ENCODE measurements at regions not wholly inside any gene's neighbourhood (a gene's known extent, or its start where the extent isn't known, plus 50 kb on each side); places are given as distances from the start of the nearest gene placed in this dataset.

GRCh38 chr3:15154326-15154725, 51.7 kb upstream of the CAPN7 start:
- Histone ChIP-seq H4K91ac (ENCODE audit: insufficient read depth, low read depth, low read length) (no peak overlapping the region), H3K4ac (ENCODE audit: low read depth, low read length) (no peak overlapping the region), H4K20me1 (ENCODE audit: insufficient read depth, low read length) (no peaks in the 10 kb centered on the region), H3K9me3 (ENCODE audit: control insufficient read depth, insufficient read depth, low read length) (no peaks in the 10 kb centered on the region), H3K18ac (ENCODE audit: low read depth, low read length) (no peak overlapping the region), H2AK5ac (ENCODE audit: low read depth, low read length) (no peak overlapping the region), H4K8ac (ENCODE audit: low read depth in 2 of 2, low read length in 2 of 2) (no peak overlapping the region), H3K56ac (ENCODE audit: extremely low read depth, insufficient read depth, low read length) (no peak overlapping the region), H2AK9ac (replicated peaks; ENCODE audit: low read depth, low read length, poor library complexity) (no peak overlapping the region), H3K9me1 (ENCODE audit: insufficient read depth, low read length) (no peaks in the 10 kb centered on the region), H2AFZ (replicated peaks; ENCODE audit: low read length, poor library complexity) (no peak overlapping the region), H4K5ac (ENCODE audit: low read depth, low read length) (no peak overlapping the region), H3K9ac (ENCODE audit: low read depth, low read length) (no peak overlapping the region), H3K79me1 (ENCODE audit: low read depth in 1 of 2, low read length in 2 of 2) (no peaks in the 10 kb centered on the region), H2BK120ac (ENCODE audit: low read depth, low read length) (no peak overlapping the region), H3K23ac (ENCODE audit: low read depth, low read length) (no peak overlapping the region), H3K4me3 (ENCODE audit: insufficient read depth, low read depth, low read length) (no peak overlapping the region), H2BK15ac (ENCODE audit: low read depth, low read length) (no peak overlapping the region), H3K4me2 (ENCODE audit: low read depth, low read length) (no peak overlapping the region), H2BK20ac (ENCODE audit: low read depth, low read length) (no peak overlapping the region), H3K4me1 (ENCODE audit: control insufficient read depth, insufficient read depth, low read length) (no peaks in the 10 kb centered on the region), H3K14ac (replicated peaks; ENCODE audit: low read depth, low read length) (no peak overlapping the region), H3K27me3 (ENCODE audit: control insufficient read depth, insufficient read depth, low read length) (peaks cover 13% of the 10 kb centered on the region), H3K36me3 (ENCODE audit: control insufficient read depth, insufficient read depth, low read length) (no peaks in the 10 kb centered on the region), H2BK5ac (ENCODE audit: low read depth, low read length, poor library complexity, severe bottlenecking) (no peak overlapping the region), H3K27ac (ENCODE audit: insufficient read depth, low read length) (no peak overlapping the region)
- intact Hi-C loops (cut with micrococcal nuclease) = no loop called here
- ATAC-seq (ENCODE audit: low read depth) (no peak), DNase-seq (no peak)
- WGBS, 2 experiments (ENCODE audit: extremely low coverage in 2 of 2, insufficient read length in 1 of 2) = no CpG with 5 or more reads among the region's 2 CpGs
- no TSS peak for BruUV-seq (replicated peaks)
- POLR2A ChIA-PET (ENCODE audit: unreplicated experiment) = no interaction called here
- no peak for TF ChIP-seq CHD1 (IDR thresholded peaks at IDR 0.05; ENCODE audit: low read depth, low read length)
- no peak for TF ChIP-seq MXI1 (IDR thresholded peaks at IDR 0.05; ENCODE audit: borderline replicate concordance, low read depth, low read length)
- TF ChIP-seq SMC3 (IDR thresholded peaks at IDR 0.05; ENCODE audit: low read depth, low read length) = no peak
- no peak for TF ChIP-seq CTCF (conservative IDR thresholded peaks at IDR 0.05; ENCODE audit: low read depth, low read length)
- in situ Hi-C loops (cut with MboI; ENCODE audit: low sequenced_read_pairs) = no loop called here
- CTCF ChIA-PET = no interaction called here
- dilution Hi-C loops (cut with HindIII; ENCODE audit: low sequenced_read_pairs, unreplicated experiment) = no loop called here
